K562 (cell line): ENCODE measurements at regions not wholly inside any gene's neighbourhood (a gene's known extent, or its start where the extent isn't known, plus 50 kb on each side); places are given as distances from the start of the nearest gene placed in this dataset.
"Not testable (repeated sequence)": the region's sequence is repeated elsewhere in the genome, so short reads cannot be mapped to it uniquely, and the experiment has no call there.

Source experiments
- ATAC-seq: fragments of 200-7000 bp; cut with Tn5 transposase; 3 replicates; pipeline ENCODE4 v1.9.1; 2020; ENCODE audit warnings: moderate library complexity
- BruUV-seq: library from RNA; stranded (reverse); fragments of 400-500 nt; replicated peaks from 2 replicates; lab custom pipeline; 2021; lab: Mats Ljungman, UMichigan
- CTCF ChIA-PET: fragments of 300-600 bp; formaldehyde crosslinking; extraction: SDS; loops from one replicate; lab custom pipeline; 2021; ENCODE audit warnings: low intra/inter-chr PET ratio; lab: Yijun Ruan, JAX
- POLR2A ChIA-PET: fragments of 300-600, 350-650 bp; sonication (Branson Sonifier 250); formaldehyde crosslinking; extraction: SDS; loops from one replicate; lab custom pipeline; 2021; ENCODE audit warnings: antibody characterized with exemption, inconsistent platforms; lab: Yijun Ruan, JAX
- DNase-seq, 4 experiments: peaks; one replicate each; pipeline versions ENCODE4 v3.0.0 to v3.0.0-alpha.2; 2011 to 2018; ENCODE audit warnings: low spot score in 3 of 4, mixed read lengths in 3 of 4; ENCODE audit errors: extremely low read depth in 1 of 4
- FAIRE-seq: peaks from 2 replicates; lab custom pipeline; 2011; peaks lifted over from hg19 to GRCh38; lab: Jason Lieb, UNC
- H2AFZ ChIP-seq: 2 replicates; pipeline ENCODE4 v1.6.0; 2011; ENCODE audit warnings: low read depth, low read length, control low read depth, inconsistent platforms
- H3K27ac ChIP-seq: fragments of 200-600 bp; 3 replicates; pipeline ENCODE4 v1.8.0; 2011; ENCODE audit warnings: low read depth, mild to moderate bottlenecking, control low read depth, inconsistent platforms, low read length, moderate library complexity, mixed read lengths; ENCODE audit errors: extremely low read depth
- H3K27me3 ChIP-seq, 2 experiments: fragments of 300-600 bp in 1 of 2; 2 replicates in 1 of 2; 3 replicates in 1 of 2; pipeline versions ENCODE4 v1.6.0 to v1.8.0; 2011; ENCODE audit warnings: inconsistent platforms in 2 of 2, low read length in 2 of 2, mild to moderate bottlenecking in 1 of 2, mixed read lengths in 1 of 2, moderate library complexity in 1 of 2; ENCODE audit not compliant: control insufficient read depth in 2 of 2, insufficient read depth in 2 of 2
- H3K36me3 ChIP-seq: fragments of 300-600 bp; 3 replicates; pipeline ENCODE4 v1.8.0; 2011; ENCODE audit warnings: mild to moderate bottlenecking, low read length, inconsistent platforms; ENCODE audit not compliant: control insufficient read depth, insufficient read depth
- H3K4me1 ChIP-seq, 2 experiments: fragments of 200-600 bp in 1 of 2; replicated peaks in 1 of 2; 2 replicates in 1 of 2; 3 replicates in 1 of 2; pipeline versions ENCODE4 v1.5.1 to v1.8.0; 2011; ENCODE audit warnings: inconsistent platforms in 2 of 2, low read length in 2 of 2, mild to moderate bottlenecking in 1 of 2, mixed read lengths in 1 of 2, moderate library complexity in 1 of 2; ENCODE audit not compliant: control insufficient read depth in 2 of 2, insufficient read depth in 2 of 2
- H3K4me2 ChIP-seq: 2 replicates; pipeline ENCODE4 v1.6.1; 2011; ENCODE audit warnings: low read length, control low read depth, inconsistent platforms, mixed read lengths; ENCODE audit not compliant: insufficient read depth
- H3K4me3 ChIP-seq: fragments of 200-600 bp; sonication (generic), shearing (Covaris generic); 2 replicates; pipeline ENCODE4 v1.5.1; 2016; ENCODE audit warnings: control low read depth, inconsistent platforms
- H3K79me2 ChIP-seq: fragments of 200-600 bp; 3 replicates; pipeline ENCODE4 v1.8.0; 2011; ENCODE audit warnings: low read length, inconsistent platforms; ENCODE audit not compliant: control insufficient read depth, insufficient read depth
- H3K9ac ChIP-seq, 2 experiments: 2 replicates each; pipeline versions ENCODE4 v1.6.0 to v1.6.1; 2011; ENCODE audit warnings: low read depth in 2 of 2, low read length in 2 of 2, control low read depth in 1 of 2, inconsistent platforms in 1 of 2, mild to moderate bottlenecking in 1 of 2, mixed read lengths in 1 of 2; ENCODE audit not compliant: insufficient read depth in 1 of 2
- H3K9me1 ChIP-seq: one replicate; pipeline ENCODE4 v1.6.0; 2011; ENCODE audit warnings: inconsistent platforms, mild to moderate bottlenecking, low read length, moderate library complexity; ENCODE audit not compliant: control insufficient read depth, insufficient read depth
- H3K9me3 ChIP-seq: replicated peaks from 2 replicates; pipeline ENCODE4 v1.5.1; 2011; ENCODE audit warnings: low read depth, low read length, inconsistent platforms; ENCODE audit not compliant: control insufficient read depth, insufficient read depth
- H4K20me1 ChIP-seq: replicated peaks from 2 replicates; pipeline ENCODE4 v1.6.1; 2011; ENCODE audit warnings: low read length, inconsistent platforms, mixed read lengths; ENCODE audit not compliant: control insufficient read depth, insufficient read depth
- BMI1 ChIP-seq: fragments of 150-350 bp; IDR thresholded peaks from 2 replicates; pipeline ENCODE4 v1.6.1; 2014; ENCODE audit warnings: low read length
- EHMT2 ChIP-seq: fragments of 450-650 bp; IDR thresholded peaks from 2 replicates; pipeline ENCODE4 v1.6.1; 2018; ENCODE audit warnings: antibody characterized with exemption
- NFYB ChIP-seq: IDR thresholded peaks from 2 replicates; pipeline ENCODE4 v1.6.1; 2011; ENCODE audit warnings: mild to moderate bottlenecking, moderate library complexity; ENCODE audit not compliant: insufficient read length; ENCODE audit errors: extremely low read depth
- NKRF ChIP-seq: fragments of 450-650 bp; IDR thresholded peaks from 2 replicates; pipeline ENCODE4 v1.6.1; 2016; ENCODE audit warnings: borderline replicate concordance
- PRPF4 ChIP-seq: fragments of 200-400 bp; formaldehyde crosslinking; IDR thresholded peaks from one replicate; pipeline ENCODE4 v1.6.1; 2017; ENCODE audit warnings: low read length, low read depth, mild to moderate bottlenecking; ENCODE audit not compliant: insufficient read depth, poor library complexity, severe bottlenecking
- RNF219 ChIP-seq: fragments of 250-450 bp; sonication (Bioruptor Pico); IDR thresholded peaks from 2 replicates; pipeline ENCODE4 v1.5.0; 2022; ENCODE audit warnings: mild to moderate bottlenecking
- SNAPC5 ChIP-seq: fragments of 250-450 bp; sonication (Bioruptor Pico); IDR thresholded peaks from 2 replicates; pipeline ENCODE4 v1.8.0; 2021; ENCODE audit warnings: moderate library complexity, mild to moderate bottlenecking, inconsistent platforms
- ZFX ChIP-seq: sonication (generic); formaldehyde crosslinking; IDR thresholded peaks from 2 replicates; pipeline ENCODE4 v1.8.0; 2022; ENCODE audit warnings: mild to moderate bottlenecking, missing genetic modification reagents, moderate library complexity
- ZNF57 ChIP-seq: fragments of 450-650 bp; formaldehyde crosslinking; IDR thresholded peaks from 2 replicates; pipeline ENCODE4 v1.4.0; 2020; ENCODE audit warnings: mild to moderate bottlenecking, moderate library complexity
- WGBS: fragments of 100-300 bp; shearing (Covaris generic); methylation state at CpG from one replicate; pipeline ENCODE4 v1.1.6; 2016; ENCODE audit warnings: low coverage, mixed read lengths; ENCODE audit not compliant: insufficient coverage; ENCODE audit errors: missing lambda C conversion rate; 5-methylcytosine and 5-hydroxymethylcytosine counted together
- in situ Hi-C: fragments of 300-500 bp; cut with MboI; formaldehyde crosslinking; loops from 4 replicates; pipeline ENCODE4 v1.15.0; 2018; ENCODE audit warnings: inconsistent platforms, mixed read lengths
- intact Hi-C: fragments of 100-400 bp; cut with micrococcal nuclease; formaldehyde crosslinking; loops from 2 replicates; pipeline ENCODE4 v1.14.2; 2022

- TF ChIP-seq RNF219 (CRISPR knock-in tag) (no peak), NFYB (no peak), PRPF4 (no peak), ZNF57 (CRISPR knock-in tag) (no peak), BMI1 (no peak), SNAPC5 (no peak), NKRF (no peak), EHMT2 (no peak), ZFX (CRISPR knock-in tag) (no peak)
Measured at GRCh38 chr21:39071623-39072214, 111.5 kb downstream of the PSMG1 start (continued).

- FAIRE-seq, H4K20me1 ChIP-seq, intact Hi-C loops, H3K4me3 ChIP-seq, CTCF ChIA-PET, H3K36me3 ChIP-seq, H3K9me3 ChIP-seq, DNase-seq, in situ Hi-C loops, BruUV-seq, H3K79me2 ChIP-seq, H3K9me1 ChIP-seq, POLR2A ChIA-PET, H3K4me2 ChIP-seq, H3K27ac ChIP-seq, H3K9ac ChIP-seq, H2AFZ ChIP-seq, H3K4me1 ChIP-seq, ATAC-seq: not testable (repeated sequence)
- 0% methylated on average over 3 of the region's 3 CpGs for WGBS
- H3K27me3 ChIP-seq = peaks cover 4 to 14% of the 10 kb centered on the region in 2 experiments; a peak in 2 of 5 replicates
Measured at GRCh38 chr21:39069856-39070255, 113.4 kb downstream of the PSMG1 start.
